H1 (cell line): ENCODE measurements at regions not wholly inside any gene's neighbourhood (a gene's known extent, or its start where the extent isn't known, plus 50 kb on each side); places are given as distances from the start of the nearest gene placed in this dataset.

Source experiments
- CTCF ChIA-PET: fragments of 300-600 bp; sonication (Branson Sonifier 250); formaldehyde crosslinking; loops from one replicate; lab custom pipeline; 2021; ENCODE audit not compliant: partially characterized antibody; lab: Charles Lee
- POLR2A ChIA-PET: fragments of 300-600 bp; sonication (Branson Sonifier 250); formaldehyde crosslinking; loops from one replicate; lab custom pipeline; 2021; ENCODE audit warnings: inconsistent platforms; ENCODE audit not compliant: partially characterized antibody; lab: Charles Lee
- DNase-seq, 2 experiments: peaks; one replicate each; pipeline versions ENCODE4 v3.0.0 to v3.0.0-alpha.2; 2010 to 2022; ENCODE audit warnings: low spot score in 2 of 2, low read depth in 1 of 2, mixed read lengths in 1 of 2
- FAIRE-seq: peaks from 2 replicates; lab custom pipeline; 2011; peaks lifted over from hg19 to GRCh38; lab: Jason Lieb, UNC
- H2AFZ ChIP-seq: 2 replicates; pipeline ENCODE4 v1.8.1; 2012; ENCODE audit warnings: low read length, inconsistent platforms
- H2AK5ac ChIP-seq: 2 replicates; pipeline ENCODE4 v1.6.1; 2013; ENCODE audit warnings: low read depth, low read length
- H2BK120ac ChIP-seq: replicated peaks from 2 replicates; pipeline ENCODE3; 2013; ENCODE audit warnings: low read depth, low read length, inconsistent platforms
- H2BK12ac ChIP-seq: 2 replicates; pipeline ENCODE4 v1.6.1; 2013; ENCODE audit warnings: low read depth, low read length
- H2BK15ac ChIP-seq: 2 replicates; pipeline ENCODE4 v1.6.1; 2013; ENCODE audit warnings: low read length
- H2BK20ac ChIP-seq: 2 replicates; pipeline ENCODE4 v1.6.1; 2013; ENCODE audit warnings: low read length
- H2BK5ac ChIP-seq: 2 replicates; pipeline ENCODE4 v1.6.1; 2013; ENCODE audit warnings: low read depth, low read length
- H3K14ac ChIP-seq: 2 replicates; pipeline ENCODE4 v1.6.1; 2013; ENCODE audit warnings: inconsistent platforms; ENCODE audit not compliant: insufficient read length
- H3K18ac ChIP-seq: 2 replicates; pipeline ENCODE4 v1.6.1; 2013; ENCODE audit warnings: low read length; ENCODE audit errors: extremely low read depth
- H3K23ac ChIP-seq: 2 replicates; pipeline ENCODE4 v1.6.1; 2013; ENCODE audit warnings: inconsistent platforms; ENCODE audit not compliant: insufficient read length
- H3K23me2 ChIP-seq: 2 replicates; pipeline ENCODE4 v1.6.1; 2013; ENCODE audit warnings: low read depth, low read length
- H3K27ac ChIP-seq: 2 replicates; pipeline ENCODE4 v1.6.1; 2011; ENCODE audit warnings: low read depth, low read length, inconsistent platforms
- H3K27me3 ChIP-seq, 4 experiments: replicated peaks in 1 of 4; 1 replicate in 1 of 4; 2 replicates in 3 of 4; pipeline versions ENCODE4 v1.6.1 to v1.8.1; 2011 to 2013; ENCODE audit warnings: low read length in 3 of 4, mild to moderate bottlenecking in 3 of 4, inconsistent platforms in 2 of 4, mixed read lengths in 2 of 4, moderate library complexity in 1 of 4; ENCODE audit not compliant: control insufficient read depth in 3 of 4, insufficient read depth in 3 of 4; ENCODE audit errors: extremely low read depth in 1 of 4
- H3K36me3 ChIP-seq, 4 experiments: 2 replicates each; pipeline versions ENCODE4 v1.6.1 to v1.8.1; 2011 to 2013; ENCODE audit warnings: mild to moderate bottlenecking in 4 of 4, low read length in 3 of 4, moderate library complexity in 2 of 4, control low read depth in 1 of 4, inconsistent platforms in 1 of 4; ENCODE audit not compliant: insufficient read depth in 4 of 4, control insufficient read depth in 2 of 4
- H3K4ac ChIP-seq: replicated peaks from 2 replicates; pipeline ENCODE3; 2013; ENCODE audit warnings: low read length, low read depth, mixed read lengths, inconsistent platforms; ENCODE audit not compliant: insufficient read length
- H3K4me1 ChIP-seq, 4 experiments: replicated peaks in 1 of 4; 1 replicate in 1 of 4; 2 replicates in 3 of 4; pipeline versions ENCODE4 v1.6.1 to v1.8.1; 2011 to 2013; ENCODE audit warnings: low read length in 3 of 4, inconsistent platforms in 2 of 4, mixed read lengths in 1 of 4; ENCODE audit not compliant: insufficient read depth in 4 of 4, control insufficient read depth in 3 of 4
- H3K4me2 ChIP-seq, 2 experiments: 2 replicates each; pipeline versions ENCODE4 v1.6.1 to v1.8.1; 2011 to 2013; ENCODE audit warnings: low read depth in 2 of 2, low read length in 2 of 2, control low read depth in 1 of 2, inconsistent platforms in 1 of 2, mild to moderate bottlenecking in 1 of 2; ENCODE audit not compliant: insufficient read depth in 1 of 2
- H3K4me3 ChIP-seq, 4 experiments: fragments of 200-600, 300-600 bp in 1 of 4; sonication (generic), shearing (Covaris generic), sonication (Bioruptor Twin) in 1 of 4; 2 replicates each; pipeline versions ENCODE4 v1.5.1 to v1.8.1; 2011 to 2016; ENCODE audit warnings: low read length in 4 of 4, low read depth in 3 of 4, control low read depth in 2 of 4, inconsistent platforms in 2 of 4, mild to moderate bottlenecking in 2 of 4, mixed read lengths in 1 of 4, moderate library complexity in 1 of 4; ENCODE audit not compliant: insufficient read depth in 2 of 4; ENCODE audit errors: extremely low read depth in 1 of 4
- H3K56ac ChIP-seq: replicated peaks from 2 replicates; pipeline ENCODE3; 2013; ENCODE audit warnings: low read depth, mild to moderate bottlenecking, mixed read lengths, low read length, inconsistent platforms; ENCODE audit not compliant: insufficient read length
- H3K79me1 ChIP-seq: 2 replicates; pipeline ENCODE4 v1.6.1; 2013; ENCODE audit warnings: low read depth, low read length, control low read depth
- H3K79me2 ChIP-seq, 2 experiments: 2 replicates each; pipeline versions ENCODE4 v1.6.1 to v1.8.1; 2012 to 2013; ENCODE audit warnings: low read length in 2 of 2, mild to moderate bottlenecking in 2 of 2, inconsistent platforms in 1 of 2; ENCODE audit not compliant: insufficient read depth in 2 of 2, control insufficient read depth in 1 of 2
- H3K9ac ChIP-seq, 4 experiments: replicated peaks in 1 of 4; 1 replicate in 1 of 4; 2 replicates in 3 of 4; pipeline versions ENCODE4 v1.6.1 to v1.8.1; 2011 to 2013; ENCODE audit warnings: low read depth in 3 of 4, low read length in 3 of 4, control low read depth in 2 of 4, mild to moderate bottlenecking in 2 of 4, moderate library complexity in 2 of 4, inconsistent platforms in 1 of 4; ENCODE audit errors: extremely low read depth in 1 of 4
- H3K9me3 ChIP-seq, 2 experiments: 2 replicates each; pipeline versions ENCODE4 v1.6.1 to v1.8.1; 2012 to 2013; ENCODE audit warnings: mild to moderate bottlenecking in 2 of 2, moderate library complexity in 2 of 2, control low read depth in 1 of 2, inconsistent platforms in 1 of 2, low read depth in 1 of 2, low read length in 1 of 2, mixed read lengths in 1 of 2; ENCODE audit not compliant: insufficient read depth in 2 of 2
- H4K20me1 ChIP-seq, 2 experiments: replicated peaks in 1 of 2; 2 replicates each; pipeline versions ENCODE3 to v1.8.1; 2011 to 2013; ENCODE audit warnings: inconsistent platforms in 2 of 2, low read length in 2 of 2, mild to moderate bottlenecking in 1 of 2; ENCODE audit not compliant: insufficient read depth in 2 of 2, control insufficient read depth in 1 of 2
- H4K5ac ChIP-seq: 2 replicates; pipeline ENCODE4 v1.6.1; 2013; ENCODE audit warnings: low read length, low read depth, mixed read lengths, inconsistent platforms; ENCODE audit not compliant: insufficient read length
- H4K8ac ChIP-seq: 2 replicates; pipeline ENCODE4 v1.8.0; 2013; ENCODE audit warnings: mild to moderate bottlenecking, moderate library complexity, low read length, inconsistent platforms; ENCODE audit not compliant: insufficient read depth; ENCODE audit errors: extremely low read depth
- H4K91ac ChIP-seq: replicated peaks from 2 replicates; pipeline ENCODE3; 2013; ENCODE audit warnings: low read length, mixed read lengths, inconsistent platforms; ENCODE audit not compliant: insufficient read length
- ATF2 ChIP-seq: IDR thresholded peaks from 2 replicates; pipeline ENCODE4 v1.6.1; 2012; ENCODE audit warnings: low read length, inconsistent platforms
- CHD1 ChIP-seq: IDR thresholded peaks from 2 replicates; pipeline ENCODE4 v1.6.1; 2012; ENCODE audit warnings: low read depth, low read length, improper control_type of control experiment
- CREB1 ChIP-seq: IDR thresholded peaks from 2 replicates; pipeline ENCODE4 v1.6.1; 2012; ENCODE audit warnings: inconsistent platforms
- RFX5 ChIP-seq: IDR thresholded peaks from 2 replicates; pipeline ENCODE4 v1.6.1; 2011; ENCODE audit warnings: low read depth, low read length, improper control_type of control experiment, borderline replicate concordance
- SP2 ChIP-seq: IDR thresholded peaks from 2 replicates; pipeline ENCODE4 v1.6.1; 2012; ENCODE audit warnings: mild to moderate bottlenecking, low read length, inconsistent platforms
- SRF ChIP-seq: IDR thresholded peaks from 2 replicates; pipeline ENCODE4 v1.6.1; 2011; ENCODE audit warnings: mild to moderate bottlenecking, low read depth, low read length, moderate library complexity
- SUZ12 ChIP-seq: fragments of 200-600 bp; sonication (generic); IDR thresholded peaks from 2 replicates; pipeline ENCODE4 v1.6.1; 2012; ENCODE audit warnings: mild to moderate bottlenecking, inconsistent platforms, low read length, moderate library complexity, mixed read lengths
- TAF7 ChIP-seq: optimal IDR thresholded peaks from 2 replicates; pipeline ENCODE3; 2011; ENCODE audit warnings: low read depth, mild to moderate bottlenecking, inconsistent platforms, low read length, moderate library complexity, borderline replicate concordance
- TBP ChIP-seq: IDR thresholded peaks from 2 replicates; pipeline ENCODE4 v1.6.1; 2011; ENCODE audit warnings: low read depth, low read length, improper control_type of control experiment
- TEAD4 ChIP-seq: IDR thresholded peaks from 2 replicates; pipeline ENCODE4 v1.6.1; 2012; ENCODE audit warnings: low read depth, low read length, inconsistent platforms, mixed read lengths
- ZNF274 ChIP-seq: IDR thresholded peaks from 2 replicates; pipeline ENCODE4 v1.7.0; 2012; ENCODE audit warnings: low read length, borderline replicate concordance; ENCODE audit errors: extremely low read depth
- WGBS, 2 experiments: shearing (Covaris generic) in 1 of 2; methylation state at CpG; one replicate each; pipeline versions ENCODE4 v1.1.6 to v1.1.7; 2013 to 2015; ENCODE audit warnings: low lambda C conversion rate in 2 of 2, mixed read lengths in 2 of 2, inconsistent platforms in 1 of 2, low coverage in 1 of 2, missing lambda C conversion rate in 1 of 2; ENCODE audit not compliant: insufficient replicate concordance in 2 of 2, insufficient coverage in 1 of 2, insufficient read length in 1 of 2; ENCODE audit errors: extremely low coverage in 1 of 2, missing lambda C conversion rate in 1 of 2; 5-methylcytosine and 5-hydroxymethylcytosine counted together
- TF ChIP-seq, protein P1 (sequence below): IDR thresholded peaks from 2 replicates; pipeline ENCODE4 v1.6.1; 2011; ENCODE audit warnings: low read length, improper control_type of control experiment

DNA sequence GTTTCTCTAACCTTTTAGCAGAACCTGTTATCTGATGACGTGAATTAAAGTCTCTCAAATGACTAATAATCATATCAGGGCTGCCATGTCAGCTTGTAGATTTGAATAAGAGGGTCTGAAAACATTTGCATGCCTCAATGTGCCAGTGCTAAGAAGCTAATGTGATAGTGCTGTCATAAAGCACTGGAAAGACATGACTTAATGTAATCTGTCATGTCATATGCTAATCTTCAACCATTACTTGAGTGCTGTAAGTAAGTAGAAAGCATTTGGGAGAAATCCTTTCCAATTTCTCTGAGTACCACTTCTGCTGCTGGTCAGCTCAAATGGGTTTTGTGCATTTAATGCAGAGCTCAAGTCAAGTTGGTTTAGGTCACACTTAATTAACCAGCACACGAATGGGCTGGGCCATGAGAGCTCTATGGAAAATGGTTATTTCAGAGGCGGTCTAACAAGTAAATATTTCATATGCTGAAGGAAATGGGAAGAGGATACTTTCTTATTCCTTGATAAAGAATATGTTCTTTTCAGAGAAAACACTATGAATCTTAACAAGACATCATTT is 609.2 kb downstream of the LMO4 start:
- CTCF ChIA-PET, result interaction anchor here (1.2 kb wide), 1 partner anchor 16 kb away, joined by 5 read pairs; no protein-coding TSS in a partner anchor
- H3K4me1 ChIP-seq, result peaks cover 0 to 5% (median 4%) of the 10 kb centered on the region in 4 experiments; a peak in 4 of 7 replicates
- TF ChIP-seq ZNF274 (no peak), TEAD4 (no peak), RFX5 (no peak), SUZ12 (no peak), SP2 (no peak), TAF7 (no peak), CREB1 (no peak), SRF (no peak), CHD1 (no peak), ATF2 (no peak), TBP (no peak)
- TF ChIP-seq, protein P1, sequence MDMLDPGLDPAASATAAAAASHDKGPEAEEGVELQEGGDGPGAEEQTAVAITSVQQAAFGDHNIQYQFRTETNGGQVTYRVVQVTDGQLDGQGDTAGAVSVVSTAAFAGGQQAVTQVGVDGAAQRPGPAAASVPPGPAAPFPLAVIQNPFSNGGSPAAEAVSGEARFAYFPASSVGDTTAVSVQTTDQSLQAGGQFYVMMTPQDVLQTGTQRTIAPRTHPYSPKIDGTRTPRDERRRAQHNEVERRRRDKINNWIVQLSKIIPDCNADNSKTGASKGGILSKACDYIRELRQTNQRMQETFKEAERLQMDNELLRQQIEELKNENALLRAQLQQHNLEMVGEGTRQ, result no peak

More for the DNA sequence above, 609.2 kb downstream of the LMO4 start:
- H3K4ac ChIP-seq, result no peak overlapping the region
- FAIRE-seq (no peak), DNase-seq (no peak)
- no peak overlapping the region for H4K8ac ChIP-seq
- no peaks in the 10 kb centered on the region for H3K23me2 ChIP-seq
- no peak overlapping the region for H3K9ac ChIP-seq
- H2BK12ac ChIP-seq, result no peak overlapping the region
- POLR2A ChIA-PET, result no interaction called here
- H2BK15ac ChIP-seq, result no peak overlapping the region
- no peak overlapping the region for H3K56ac ChIP-seq
- H3K27me3 ChIP-seq, result no peaks in the 10 kb centered on the region
- H4K20me1 ChIP-seq, result no peaks in the 10 kb centered on the region
- no peak overlapping the region for H2AK5ac ChIP-seq
- no peaks in the 10 kb centered on the region for H3K9me3 ChIP-seq
- no peaks in the 10 kb centered on the region for H3K79me2 ChIP-seq
- no peak overlapping the region for H2AFZ ChIP-seq
- H3K18ac ChIP-seq, result no peak overlapping the region
- H3K14ac ChIP-seq, result no peak overlapping the region
- WGBS, 2 experiments, result 91% methylated on average over 3 of the region's 3 CpGs; no CpG with 5 or more reads in 1 of the 2 experiments
- H3K27ac ChIP-seq, result no peak overlapping the region
- H3K36me3 ChIP-seq, result no peaks in the 10 kb centered on the region
- H3K23ac ChIP-seq, result no peak overlapping the region
- H4K5ac ChIP-seq, result no peak overlapping the region
- no peak overlapping the region for H2BK5ac ChIP-seq
- no peak overlapping the region for H4K91ac ChIP-seq
- no peak overlapping the region for H3K4me3 ChIP-seq
- no peak overlapping the region for H3K4me2 ChIP-seq
- H2BK20ac ChIP-seq, result no peak overlapping the region
- H2BK120ac ChIP-seq, result no peak overlapping the region
- no peaks in the 10 kb centered on the region for H3K79me1 ChIP-seq
